ENCODE measurements at regions not wholly inside any gene's neighbourhood (a gene's known extent, or its start where the extent isn't known, plus 50 kb on each side); places are given as distances from the start of the nearest gene placed in this dataset.
"Not testable (repeated sequence)": the region's sequence is repeated elsewhere in the genome, so short reads cannot be mapped to it uniquely, and the experiment has no call there.

GRCh38 chr10:28127881-28128280, 129.0 kb upstream of the ODAD2 start:
- no peak for DNase-seq

GRCh38 chr10:28125701-28126100, 126.8 kb upstream of the ODAD2 start:
- DNase-seq = no peak

- no peak for DNase-seq
Observed at GRCh38 chr10:28120795-28121194, 121.9 kb upstream of the ODAD2 start.

- DNase-seq = no peak
Observed at GRCh38 chr10:28120043-28120749, 121.3 kb upstream of the ODAD2 start.

GRCh38 chr10:28118985-28119628, 120.2 kb upstream of the ODAD2 start:
- no peak for DNase-seq

- DNase-seq = no peak
Observed at GRCh38 chr10:28113202-28113601, 114.3 kb upstream of the ODAD2 start.

GRCh38 chr10:28111712-28112111, 112.8 kb upstream of the ODAD2 start:
- DNase-seq = peak; percentile 62

- DNase-seq = no peak
Observed at GRCh38 chr10:28105561-28105960, 106.7 kb upstream of the ODAD2 start.

- no peak for DNase-seq
Observed at GRCh38 chr10:28097633-28098032, 98.8 kb upstream of the ODAD2 start.

- DNase-seq = no peak
Observed at GRCh38 chr10:28095791-28096378, 97.0 kb upstream of the ODAD2 start.

GRCh38 chr10:28094121-28094520, 95.2 kb upstream of the ODAD2 start:
- DNase-seq = no peak

GRCh38 chr10:28091913-28092312, 93.0 kb upstream of the ODAD2 start:
- DNase-seq = no peak

GRCh38 chr10:28090506-28090905, 91.6 kb upstream of the ODAD2 start:
- no peak for DNase-seq

- DNase-seq = peak; percentile 30
Observed at GRCh38 chr10:28089467-28089866, 90.6 kb upstream of the ODAD2 start.

- peak; percentile 4 for DNase-seq
Observed at GRCh38 chr10:28087661-28088351, 88.9 kb upstream of the ODAD2 start.

- DNase-seq = not testable (repeated sequence)
Observed at GRCh38 chr10:28085760-28086159, 86.9 kb upstream of the ODAD2 start.

GRCh38 chr10:28082885-28083284, 84.0 kb upstream of the ODAD2 start:
- no peak for DNase-seq

- no peak for DNase-seq
Observed at GRCh38 chr10:28082316-28082715, 83.4 kb upstream of the ODAD2 start.

- DNase-seq = peak; percentile 77
Observed at GRCh38 chr10:28077889-28078288, 79.0 kb upstream of the ODAD2 start.

GRCh38 chr10:28075424-28075823, 76.5 kb upstream of the ODAD2 start:
- DNase-seq = no peak

GRCh38 chr10:28072573-28072972, 73.7 kb upstream of the ODAD2 start:
- DNase-seq = peak; percentile 85

- DNase-seq = peak; percentile 18
Observed at GRCh38 chr10:28060031-28060607, 61.2 kb upstream of the ODAD2 start.

- DNase-seq = no peak
Observed at GRCh38 chr10:28058746-28059145, 59.9 kb upstream of the ODAD2 start.

All from kidney glomerular epithelial cell (primary cell).